Endodermal cell (in vitro differentiated cells): ENCODE measurements at regions not wholly inside any gene's neighbourhood (a gene's known extent, or its start where the extent isn't known, plus 50 kb on each side); places are given as distances from the start of the nearest gene placed in this dataset.

ENCODE experiments used
- DNase-seq: peaks from one replicate; pipeline ENCODE4 v3.0.0-alpha.2; 2017
- H3K27ac ChIP-seq: 2 replicates; pipeline ENCODE4 v1.5.1; 2013; ENCODE audit warnings: mild to moderate bottlenecking, low read depth, low read length, moderate library complexity
- H3K27me3 ChIP-seq: 2 replicates; pipeline ENCODE4 v1.6.1; 2013; ENCODE audit warnings: mild to moderate bottlenecking, low read length, moderate library complexity; ENCODE audit not compliant: insufficient read depth, control insufficient read depth, poor library complexity, severe bottlenecking
- H3K36me3 ChIP-seq: 2 replicates; pipeline ENCODE4 v1.7.0; 2013; ENCODE audit warnings: mild to moderate bottlenecking, low read length, moderate library complexity; ENCODE audit not compliant: control insufficient read depth, insufficient read depth
- H3K4me1 ChIP-seq: one replicate; pipeline ENCODE4 v1.7.0; 2013; ENCODE audit warnings: low read length; ENCODE audit not compliant: control insufficient read depth, insufficient read depth
- H3K4me3 ChIP-seq: 2 replicates; pipeline ENCODE4 v1.5.1; 2013; ENCODE audit warnings: mild to moderate bottlenecking, low read length, moderate library complexity
- H3K9ac ChIP-seq: 2 replicates; pipeline ENCODE4 v1.6.1; 2013; ENCODE audit warnings: mild to moderate bottlenecking, low read length, moderate library complexity; ENCODE audit not compliant: poor library complexity, severe bottlenecking; ENCODE audit errors: extremely low read depth
- H3K9me3 ChIP-seq: 2 replicates; pipeline ENCODE4 v1.6.1; 2013; ENCODE audit warnings: mild to moderate bottlenecking, low read length, moderate library complexity; ENCODE audit not compliant: control insufficient read depth
- H3K27ac Mint-ChIP-seq: 2 replicates; pipeline ENCODE4 v1.8.0; 2020; ENCODE audit warnings: mixed read lengths
- H3K27me3 Mint-ChIP-seq: 2 replicates; pipeline ENCODE4 v1.8.0; 2021; ENCODE audit warnings: mild to moderate bottlenecking, mixed read lengths; ENCODE audit not compliant: insufficient read depth
- H3K36me3 Mint-ChIP-seq: 2 replicates; pipeline ENCODE4 v1.8.0; 2020; ENCODE audit warnings: low read depth, mixed read lengths
- H3K4me1 Mint-ChIP-seq: 2 replicates; pipeline ENCODE4 v1.8.0; 2020; ENCODE audit warnings: mixed read lengths
- H3K4me3 Mint-ChIP-seq: 2 replicates; pipeline ENCODE4 v1.8.0; 2020; ENCODE audit warnings: mild to moderate bottlenecking, moderate library complexity, mixed read lengths
- H3K9me3 Mint-ChIP-seq: 2 replicates; pipeline ENCODE4 v1.8.0; 2020; ENCODE audit warnings: mild to moderate bottlenecking, mixed read lengths
- CTCF ChIP-seq: fragments of 200-600 bp; sonication (generic); conservative IDR thresholded peaks from 2 replicates; pipeline ENCODE4 v1.5.0; 2021; ENCODE audit warnings: antibody characterized with exemption, mild to moderate bottlenecking
- WGBS, 2 experiments: methylation state at CpG; one replicate each; pipeline versions ENCODE4 v1.1.5 to v1.1.7; 2013; ENCODE audit warnings: missing lambda C conversion rate in 2 of 2, mixed read lengths in 1 of 2; ENCODE audit not compliant: insufficient coverage in 1 of 2, insufficient read length in 1 of 2; 5-methylcytosine and 5-hydroxymethylcytosine counted together

- Histone ChIP-seq H3K27me3 (no peaks in the 10 kb centered on the region), H3K27ac (no peak overlapping the region), H3K9me3 (peaks cover 14% of the 10 kb centered on the region), H3K4me1 (no peaks in the 10 kb centered on the region), H3K36me3 (no peaks in the 10 kb centered on the region), H3K9ac (no peak overlapping the region), H3K4me3 (no peak overlapping the region)
- peaks cover 3% of the 10 kb centered on the region for H3K36me3 Mint-ChIP-seq
- WGBS, 2 experiments, result 88 to 92% methylated on average over 2 of the region's 3 CpGs
- TF ChIP-seq CTCF, result no peak
- DNase-seq, result no peak
- no peak overlapping the region for H3K27ac Mint-ChIP-seq
- peaks cover 30% of the 10 kb centered on the region for H3K4me1 Mint-ChIP-seq
- no peak overlapping the region for H3K4me3 Mint-ChIP-seq
- H3K9me3 Mint-ChIP-seq, result peaks cover 27% of the 10 kb centered on the region
- H3K27me3 Mint-ChIP-seq, result no peaks in the 10 kb centered on the region
These were observed 319.3 kb downstream of the TLE1 start for GRCh38 chr9:81370096-81370495.

- TF ChIP-seq CTCF, result no peak
- no peak overlapping the region for H3K4me3 ChIP-seq
- Mint-ChIP-seq H3K4me1 (peaks cover 25% of the 10 kb centered on the region), H3K27me3 (no peaks in the 10 kb centered on the region), H3K9me3 (peaks cover 36% of the 10 kb centered on the region), H3K36me3 (peaks cover 3% of the 10 kb centered on the region), H3K27ac (no peak overlapping the region), H3K4me3 (no peak overlapping the region)
- WGBS, 2 experiments, result 67 to 88% methylated on average over 1 of the region's 1 CpG
- H3K27me3 ChIP-seq, result no peaks in the 10 kb centered on the region
- peak overlapping the region; percentile 51 for H3K27ac ChIP-seq
- H3K9ac ChIP-seq, result no peak overlapping the region
- DNase-seq, result no peak
- H3K36me3 ChIP-seq, result no peaks in the 10 kb centered on the region
- H3K9me3 ChIP-seq, result peaks cover 23% of the 10 kb centered on the region
- H3K4me1 ChIP-seq, result no peaks in the 10 kb centered on the region
These were observed 320.2 kb downstream of the TLE1 start for GRCh38 chr9:81369121-81369520.

- WGBS, 2 experiments, result 92% methylated on average over 6 of the region's 6 CpGs; no CpG with 5 or more reads in 1 of the 2 experiments
- no peak overlapping the region for H3K27ac ChIP-seq
- TF ChIP-seq CTCF, result no peak
- no peaks in the 10 kb centered on the region for H3K27me3 ChIP-seq
- peaks cover 3% of the 10 kb centered on the region for H3K36me3 Mint-ChIP-seq
- no peak overlapping the region for H3K9ac ChIP-seq
- H3K9me3 Mint-ChIP-seq, result peaks cover 36% of the 10 kb centered on the region
- H3K4me1 Mint-ChIP-seq, result no peaks in the 10 kb centered on the region
- H3K4me3 Mint-ChIP-seq, result no peak overlapping the region
- no peaks in the 10 kb centered on the region for H3K36me3 ChIP-seq
- no peaks in the 10 kb centered on the region for H3K27me3 Mint-ChIP-seq
- H3K4me3 ChIP-seq, result no peak overlapping the region
- H3K9me3 ChIP-seq, result peaks cover 23% of the 10 kb centered on the region
- H3K27ac Mint-ChIP-seq, result no peak overlapping the region
- DNase-seq, result no peak
- no peaks in the 10 kb centered on the region for H3K4me1 ChIP-seq
These were observed 325.3 kb downstream of the TLE1 start for GRCh38 chr9:81363916-81364480.
